ACHN (cell line): ENCODE measurements at regions not wholly inside any gene's neighbourhood (a gene's known extent, or its start where the extent isn't known, plus 50 kb on each side); places are given as distances from the start of the nearest gene placed in this dataset.

Experiments
- DNase-seq: peaks from one replicate; pipeline ENCODE4 v3.0.0-alpha.2; 2015
- in situ Hi-C: cut with HindIII; loops from 2 replicates; pipeline ENCODE4 v1.10.0; 2017; ENCODE audit warnings: low sequenced_read_pairs, low pct_ligation_motif_present, low pct_unique_long_range_greater_than_20kb

DNA sequence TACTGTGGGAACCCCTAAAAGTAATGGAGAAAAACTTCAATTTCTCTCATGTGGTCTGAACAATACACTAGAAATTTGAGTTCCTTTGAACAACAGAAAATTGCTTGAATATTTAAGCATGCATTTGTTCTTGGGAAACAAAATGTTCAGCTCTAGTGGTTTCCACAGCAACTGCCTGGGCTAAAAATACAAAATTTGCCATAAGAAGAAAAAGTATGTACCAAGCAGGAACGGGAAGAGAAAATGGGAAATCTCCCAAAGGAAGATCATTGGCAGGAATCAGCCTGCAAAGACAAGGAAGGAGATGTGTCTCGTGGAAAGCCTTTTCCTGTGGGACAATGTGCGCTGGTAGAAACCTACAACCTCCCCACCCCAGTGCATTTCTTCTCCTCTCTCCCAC, 119.0 kb upstream of the DPT start:
- in situ Hi-C loops, result no loop called here
- DNase-seq, result no peak

DNA sequence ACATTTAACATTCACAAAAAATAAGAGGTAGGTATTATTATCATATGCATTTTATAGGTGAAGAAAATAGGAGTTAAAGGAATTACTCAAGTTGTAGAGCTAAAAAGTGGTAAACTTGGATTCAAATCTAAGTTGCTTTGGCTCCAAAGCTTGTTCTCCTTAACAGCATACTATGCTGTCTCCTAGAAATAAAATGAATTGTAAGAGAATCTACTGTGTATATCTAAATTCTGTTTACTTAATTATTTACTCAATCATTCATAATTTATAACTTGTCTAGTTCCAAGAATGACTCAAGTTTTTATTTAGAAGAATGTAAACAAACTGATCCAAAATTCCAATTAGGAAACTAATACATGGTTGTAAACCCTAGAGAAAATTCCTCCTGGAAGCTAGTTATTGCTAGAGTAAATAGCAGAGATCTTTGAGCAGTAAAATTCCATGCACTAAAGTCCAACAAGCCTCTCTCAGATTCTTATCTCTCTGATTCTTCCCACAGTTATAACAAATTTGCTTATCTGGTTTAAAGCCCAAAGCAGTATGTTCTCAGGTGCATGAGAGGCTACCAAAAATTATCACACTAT, 132.5 kb upstream of the DPT start:
- no peak for DNase-seq
- in situ Hi-C loops, result no loop called here

DNA sequence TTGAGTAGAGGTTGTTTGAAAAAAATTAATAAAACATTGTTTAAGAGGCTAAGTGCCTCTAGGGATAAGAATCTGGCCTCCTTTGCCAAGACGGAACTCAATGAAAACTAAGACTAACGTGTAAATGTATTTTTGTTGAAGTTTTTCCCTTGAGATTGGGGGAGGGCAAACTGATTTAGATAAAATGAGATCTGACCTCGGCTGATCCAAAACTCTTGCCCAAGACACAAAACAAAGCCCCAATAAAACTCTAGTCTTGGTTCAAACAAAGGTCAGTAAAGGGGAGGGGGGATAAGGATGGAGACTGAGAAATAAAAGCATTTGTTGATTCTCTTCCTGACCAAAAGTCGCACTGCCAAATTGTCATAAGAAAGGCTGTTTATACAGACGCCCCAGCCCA, 134.8 kb upstream of the DPT start:
- in situ Hi-C loops, result no loop called here
- DNase-seq, result no peak

DNA sequence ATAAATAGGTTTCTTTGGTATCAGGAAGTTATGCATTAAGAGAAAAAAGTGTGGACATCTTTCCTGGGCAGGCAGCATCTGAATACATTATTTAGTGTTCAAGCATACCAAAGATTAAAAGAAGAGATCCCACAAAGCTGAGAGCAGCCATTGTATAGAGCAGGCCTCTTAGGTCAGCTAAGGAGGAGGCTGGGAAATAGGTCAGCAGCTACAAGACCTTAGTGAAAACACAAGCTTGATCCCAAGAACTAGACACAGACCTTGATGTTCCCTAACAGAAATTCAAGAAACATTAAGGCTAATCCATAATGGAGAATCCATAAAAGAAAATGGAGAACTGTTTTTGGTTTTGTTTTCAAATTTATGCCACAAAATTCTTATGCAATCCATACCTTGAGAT, 135.3 kb upstream of the DPT start:
- in situ Hi-C loops, result no loop called here

DNA sequence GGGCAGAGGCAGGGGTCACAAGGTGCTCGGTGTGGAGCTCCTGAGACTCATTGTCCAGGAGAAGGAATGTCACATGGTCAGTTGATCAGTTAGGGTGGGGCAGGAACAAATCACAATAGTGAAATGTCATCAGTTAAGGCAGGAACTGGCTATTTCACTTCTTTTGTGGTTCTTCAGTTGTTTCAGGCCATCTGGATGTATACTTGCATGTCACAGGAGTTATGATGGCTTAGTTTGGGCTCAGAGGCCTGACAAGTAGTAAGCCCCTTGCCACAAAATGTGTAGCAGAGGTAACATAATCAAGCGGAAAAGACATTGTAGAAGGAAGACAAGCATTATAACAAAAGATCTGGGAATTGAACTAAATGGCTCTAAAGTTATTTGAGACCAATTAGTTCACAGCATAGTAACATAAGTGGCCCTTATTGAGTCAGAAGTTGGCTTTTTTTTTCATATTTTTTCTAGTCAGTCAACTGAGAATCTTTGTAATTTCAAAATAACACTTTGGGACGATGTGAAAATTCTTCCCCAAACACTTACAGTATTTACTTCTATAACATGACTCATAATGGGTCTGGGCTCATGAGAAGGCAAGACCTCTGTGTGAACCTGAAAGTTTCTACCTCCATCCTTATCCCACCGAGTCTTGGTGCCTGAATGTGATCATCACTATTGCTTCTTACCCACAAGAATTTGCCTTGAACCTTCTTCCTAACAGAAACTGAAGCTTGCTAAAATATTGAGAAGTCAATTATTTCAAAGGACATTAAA, 137.0 kb upstream of the DPT start:
- no peak for DNase-seq
- in situ Hi-C loops, result no loop called here

More for the DNA sequence above, 135.3 kb upstream of the DPT start:
- DNase-seq, result no peak

DNA sequence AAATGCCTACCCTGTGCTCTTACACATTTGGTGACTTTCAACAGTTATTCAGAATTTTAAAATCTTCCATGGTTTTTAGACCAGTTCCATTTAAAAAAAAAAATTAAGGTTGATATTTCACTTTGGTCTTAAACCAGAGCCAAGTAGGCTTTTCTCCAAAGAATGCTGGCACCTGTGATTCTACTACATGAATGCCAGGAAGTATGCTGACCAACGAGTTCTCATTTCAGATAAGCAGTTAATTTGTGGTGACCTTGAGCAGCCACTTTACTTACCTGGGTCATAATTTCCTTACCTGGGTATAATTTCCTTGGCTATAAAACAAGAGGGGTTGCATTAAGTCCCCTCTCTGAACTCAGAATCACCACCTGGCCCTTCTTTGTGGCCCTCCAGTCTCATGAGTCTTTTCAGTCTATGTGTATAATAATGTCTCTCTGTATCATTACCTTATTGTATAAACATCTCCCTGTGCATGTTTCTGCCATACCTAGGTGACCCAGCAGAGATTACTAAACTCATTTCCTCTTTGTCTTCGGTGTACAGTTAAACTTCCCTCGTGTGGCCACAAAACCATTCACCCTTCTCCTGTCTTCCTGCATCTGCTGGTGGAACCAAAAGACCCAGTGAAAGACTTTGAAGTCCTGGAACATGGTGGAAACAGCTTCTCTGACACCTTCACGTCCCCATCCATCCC, 139.1 kb upstream of the DPT start:
- in situ Hi-C loops, result no loop called here
- no peak for DNase-seq

DNA sequence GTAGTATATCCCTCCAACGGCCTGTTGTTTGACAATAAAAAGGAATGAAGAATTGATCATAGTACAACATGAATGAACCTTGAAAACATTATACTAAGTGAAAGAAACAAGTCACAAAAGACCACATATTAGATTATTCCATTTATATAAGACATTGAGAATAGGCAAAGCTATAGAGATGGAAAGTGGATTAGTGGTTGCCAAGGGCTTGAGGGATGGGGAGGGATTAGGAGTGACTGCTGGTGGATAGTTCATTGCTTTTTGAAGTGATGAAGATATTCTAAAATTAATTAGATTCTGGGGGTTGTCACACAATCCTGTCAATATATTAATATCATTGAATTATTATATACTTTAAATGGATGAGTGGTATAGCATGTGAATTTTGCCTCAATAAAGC, 142.5 kb upstream of the DPT start:
- in situ Hi-C loops, result no loop called here
- DNase-seq, result no peak

DNA sequence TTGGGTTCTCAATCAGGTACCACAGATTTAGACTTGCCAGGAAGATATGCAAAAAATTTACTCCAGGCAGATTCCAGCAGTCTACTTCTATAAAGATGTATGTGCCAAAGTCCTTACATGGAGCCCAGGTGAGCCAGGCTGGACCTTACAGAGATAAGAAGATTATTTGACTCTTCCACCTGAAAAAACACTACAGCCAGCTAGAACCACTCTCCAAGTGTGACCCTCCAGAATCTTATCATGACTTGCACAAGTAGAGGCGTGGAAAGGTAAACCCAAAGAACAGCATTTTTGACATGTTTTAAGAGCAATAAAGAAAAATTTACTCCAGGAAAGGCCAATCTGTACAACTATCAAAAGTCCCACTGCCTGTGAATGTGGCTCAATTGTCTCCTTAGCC, 146.8 kb upstream of the DPT start:
- in situ Hi-C loops, result no loop called here

DNA sequence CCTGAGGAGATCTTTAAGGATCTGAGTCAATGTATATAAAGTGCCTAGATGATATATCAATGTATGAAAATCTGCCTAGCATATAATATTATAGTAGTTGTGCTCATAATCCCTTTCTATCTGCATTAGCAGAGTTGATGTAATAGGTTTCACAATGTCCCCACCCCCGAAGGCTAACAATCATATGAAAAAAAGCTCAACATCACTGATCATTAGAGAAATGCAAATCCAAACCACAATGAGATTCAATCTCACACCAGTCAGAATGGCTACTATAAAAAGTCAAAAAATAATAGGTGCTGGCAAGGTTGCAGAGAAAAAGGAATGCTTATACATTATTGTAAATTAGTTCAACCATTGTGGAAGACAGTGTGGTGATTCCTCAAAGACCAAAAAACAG, 147.8 kb upstream of the DPT start:
- in situ Hi-C loops, result no loop called here
- DNase-seq, result no peak

More for the DNA sequence above, 146.8 kb upstream of the DPT start:
- DNase-seq, result no peak

DNA sequence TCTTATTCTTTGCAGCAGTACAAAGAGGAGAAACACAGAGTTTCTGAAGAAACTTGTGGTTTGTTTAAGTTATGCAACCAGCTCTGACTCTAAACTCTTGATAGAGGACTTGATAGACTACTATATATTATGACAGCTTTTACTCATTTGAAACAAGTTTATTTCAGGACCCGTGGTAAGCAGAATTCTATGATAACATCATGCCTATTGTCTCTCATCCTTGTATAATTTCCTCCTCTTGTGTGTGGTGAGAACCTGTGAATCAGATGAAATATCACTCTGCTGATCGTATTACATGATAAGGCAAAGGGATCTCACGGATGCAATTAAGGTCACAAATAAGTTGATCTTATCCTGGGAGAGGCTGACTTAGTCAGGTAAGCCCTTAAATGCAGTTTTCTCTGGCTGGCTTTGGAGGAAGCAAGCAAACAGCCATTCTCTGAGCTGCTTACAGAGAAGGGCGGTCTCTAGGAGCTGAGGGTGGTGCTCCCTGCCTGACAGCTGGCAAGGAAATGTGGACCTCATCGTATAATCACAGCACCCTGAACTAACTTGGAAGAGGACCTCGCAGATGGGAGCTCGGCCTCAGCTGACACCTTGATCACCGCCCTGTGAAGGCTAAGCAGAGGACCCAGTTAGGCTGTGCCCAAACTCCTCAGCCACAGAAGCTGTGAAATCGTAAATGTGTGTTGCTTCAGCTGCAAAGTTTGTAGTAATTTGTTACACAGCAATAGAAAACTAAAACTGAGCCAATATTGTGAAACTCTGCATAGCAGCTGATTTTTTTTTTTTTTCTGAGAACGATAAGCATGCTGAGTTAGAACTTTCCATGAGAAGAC, 151.1 kb upstream of the DPT start:
- no peak for DNase-seq
- in situ Hi-C loops, result no loop called here

DNA sequence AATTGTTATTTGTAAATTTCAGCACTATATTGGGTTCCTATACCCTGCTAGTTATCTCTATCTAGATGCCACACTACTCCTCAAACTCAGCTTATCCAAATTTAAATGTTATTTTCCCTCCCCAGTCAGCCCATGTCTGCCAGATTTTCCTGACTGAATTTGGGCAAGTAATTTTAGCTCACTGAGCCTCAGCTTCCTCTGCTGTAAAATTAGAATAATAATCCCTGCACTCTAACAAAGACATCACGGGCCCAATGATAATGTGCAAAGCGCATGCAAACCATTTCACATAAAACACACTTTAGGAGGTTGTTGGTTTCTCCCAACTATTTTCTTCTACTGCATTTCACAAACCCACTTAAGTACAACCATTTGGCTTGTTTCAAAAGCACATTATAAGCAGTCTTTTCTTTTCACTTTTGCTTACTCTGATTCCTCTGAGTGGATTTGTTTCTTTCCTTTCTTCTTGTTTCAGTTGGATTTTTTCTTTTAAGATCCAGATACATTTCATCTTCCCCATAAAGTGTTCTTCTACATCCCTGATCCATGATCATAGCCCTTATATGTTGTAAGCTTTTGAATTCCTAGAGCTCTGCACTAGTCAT, 152.8 kb upstream of the DPT start:
- in situ Hi-C loops, result no loop called here
- no peak for DNase-seq

DNA sequence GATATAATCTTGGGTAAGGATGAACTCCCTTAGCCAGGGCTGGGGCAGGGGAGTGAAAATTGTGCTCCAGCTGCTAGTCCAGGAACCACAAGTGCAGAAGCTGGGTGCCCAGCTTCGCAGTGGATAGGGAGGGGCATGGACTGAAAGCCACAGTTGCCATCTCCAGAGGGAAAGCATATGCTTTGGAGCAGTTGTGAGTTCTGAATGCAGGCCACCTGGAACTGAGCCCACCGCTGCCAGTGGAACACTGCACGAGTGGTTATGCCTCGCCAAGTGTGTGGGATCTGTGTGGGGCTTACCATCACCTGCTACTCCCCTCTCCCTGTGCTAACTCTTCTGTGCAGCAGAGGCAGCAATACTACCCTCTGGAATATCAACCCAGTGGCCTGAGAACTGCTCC, 158.4 kb upstream of the DPT start:
- in situ Hi-C loops, result no loop called here
- DNase-seq, result no peak

DNA sequence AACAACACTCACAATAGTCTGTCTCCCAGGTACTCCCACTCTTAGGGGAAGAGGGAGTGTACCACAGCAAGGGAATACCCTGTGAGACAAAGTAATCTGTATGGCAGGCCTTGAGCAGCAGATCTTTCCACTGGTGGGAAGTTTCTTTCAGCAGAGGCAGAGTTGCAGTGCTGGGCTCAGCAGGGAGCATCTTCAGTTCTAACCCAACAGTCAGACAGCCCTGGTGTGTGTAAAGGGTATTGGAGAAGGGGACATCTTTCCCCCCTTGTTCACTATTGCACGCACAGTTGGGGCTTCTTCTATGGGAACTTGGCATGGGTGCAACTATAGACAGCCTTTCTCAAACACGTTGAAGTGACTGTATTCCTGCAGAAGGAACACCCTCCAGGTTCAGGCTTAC, 159.4 kb upstream of the DPT start:
- in situ Hi-C loops, result no loop called here

DNA sequence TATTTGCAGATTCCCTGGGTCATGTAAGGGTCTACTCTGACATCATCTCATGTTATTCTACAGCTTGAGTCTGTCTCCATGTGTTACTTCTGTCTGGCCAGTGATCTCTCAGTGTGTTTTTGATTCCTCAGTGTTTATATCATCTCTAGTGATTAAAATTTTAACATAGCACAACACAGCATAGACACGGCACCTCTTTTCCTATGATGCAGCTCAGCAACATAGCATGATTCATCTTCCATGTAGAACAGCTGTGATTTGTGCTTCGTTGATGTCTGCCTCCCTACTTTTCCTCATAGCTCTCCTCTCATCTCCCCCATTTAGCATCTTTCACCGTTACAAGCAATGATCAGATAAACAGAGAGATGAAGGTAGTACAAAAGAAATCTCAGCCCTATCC, 163.9 kb upstream of the DPT start:
- no peak for DNase-seq
- in situ Hi-C loops, result no loop called here

More for the DNA sequence above, 159.4 kb upstream of the DPT start:
- DNase-seq, result no peak

DNA sequence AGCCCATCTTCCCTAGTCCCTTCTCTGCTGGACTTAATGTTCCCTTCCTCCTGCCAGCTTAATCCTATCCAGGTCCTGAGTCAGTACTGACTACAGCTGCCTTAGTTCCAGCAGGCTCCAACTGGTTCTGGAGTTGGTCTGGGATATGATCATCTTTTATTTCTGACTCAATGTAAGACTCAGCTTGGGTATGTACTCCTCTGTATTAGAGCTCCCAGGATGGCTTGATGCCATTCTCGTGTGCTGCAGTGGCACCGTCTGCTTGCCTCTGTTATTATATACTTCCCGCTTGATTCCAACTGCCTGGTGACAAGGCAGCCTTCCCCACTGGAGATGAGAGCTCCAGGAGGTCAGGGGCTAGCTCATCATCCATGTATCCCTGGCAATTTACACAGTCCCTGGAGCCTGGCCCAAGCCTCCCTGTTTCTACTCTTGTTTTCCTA, 164.4 kb upstream of the DPT start:
- in situ Hi-C loops, result no loop called here
- DNase-seq, result no peak

DNA sequence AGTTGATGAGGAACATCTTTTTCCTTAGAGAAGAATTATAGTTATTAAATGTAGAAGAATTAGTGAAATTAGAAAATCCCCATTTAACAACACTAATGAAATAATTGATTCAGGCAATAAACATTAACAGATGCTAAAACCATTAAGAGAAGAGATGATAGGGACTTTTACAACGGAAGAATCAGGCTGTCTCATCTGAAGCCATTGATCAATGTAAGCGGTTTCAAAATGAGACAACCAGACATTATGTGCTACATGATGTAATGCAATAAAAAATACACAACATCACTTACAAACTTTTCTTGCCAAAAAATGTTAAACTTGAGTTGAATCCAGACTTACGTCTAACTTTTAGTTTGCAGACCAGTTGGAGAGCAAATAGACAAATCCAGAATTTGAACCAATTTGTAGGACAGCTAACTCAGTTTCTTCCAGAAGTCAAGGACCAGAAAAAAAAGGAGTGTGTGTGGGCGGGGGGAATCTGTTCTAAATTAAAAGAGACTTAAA, 165.4 kb upstream of the DPT start:
- no peak for DNase-seq
- in situ Hi-C loops, result no loop called here

DNA sequence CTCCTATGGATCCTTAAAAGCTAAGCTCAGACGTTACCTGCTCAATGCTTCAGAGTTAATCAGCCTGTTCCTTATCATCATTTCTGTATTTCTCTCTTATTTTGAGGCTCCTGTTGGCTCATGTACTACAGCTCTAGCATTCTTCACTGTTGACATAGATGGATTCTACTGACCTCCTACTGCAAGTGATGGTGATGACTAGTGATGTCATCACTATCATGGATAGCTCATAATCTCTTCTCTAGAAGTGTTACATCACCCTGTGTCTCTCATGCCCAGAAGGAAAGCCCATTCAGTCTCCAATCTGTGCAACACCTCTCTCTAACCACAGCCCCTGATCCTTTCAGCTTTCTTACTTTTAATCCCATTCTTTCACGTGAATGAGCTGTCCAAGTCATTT, 168.2 kb upstream of the DPT start:
- no peak for DNase-seq
- in situ Hi-C loops, result no loop called here

DNA sequence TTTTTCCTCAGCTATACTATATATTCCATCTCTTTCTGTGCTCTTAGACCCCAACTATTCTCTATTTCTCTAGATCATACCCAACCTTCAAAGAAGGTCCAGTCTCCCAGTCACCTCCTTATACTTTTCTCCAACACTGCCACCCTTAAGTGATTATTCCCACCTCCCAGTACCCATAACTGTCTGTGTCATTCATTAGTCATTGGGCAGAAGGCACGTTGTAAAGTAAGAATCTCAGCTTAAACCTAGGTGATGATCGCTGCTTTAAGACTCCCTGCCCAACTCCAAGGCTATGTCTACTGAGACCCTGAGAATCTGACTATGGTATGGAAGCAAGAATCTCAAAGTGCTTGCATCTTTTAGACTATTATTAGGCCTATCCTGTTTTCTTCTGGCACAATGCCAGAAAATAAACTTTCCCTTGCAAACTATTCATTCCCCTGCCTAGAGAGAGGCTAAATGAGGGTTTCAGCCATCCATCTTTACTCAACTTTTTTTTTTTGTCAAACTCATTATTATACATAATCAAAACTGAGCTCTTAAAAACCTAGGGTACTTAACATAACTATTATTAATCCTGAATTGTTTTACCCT, 174.3 kb upstream of the DPT start:
- no peak for DNase-seq
- in situ Hi-C loops, result no loop called here
